ENCODE measurements at regions not wholly inside any gene's neighbourhood (a gene's known extent, or its start where the extent isn't known, plus 50 kb on each side); places are given as distances from the start of the nearest gene placed in this dataset.

- no peak for TF ChIP-seq POLR2A (IDR thresholded peaks at IDR 0.05)
- TF ChIP-seq, protein P1, sequence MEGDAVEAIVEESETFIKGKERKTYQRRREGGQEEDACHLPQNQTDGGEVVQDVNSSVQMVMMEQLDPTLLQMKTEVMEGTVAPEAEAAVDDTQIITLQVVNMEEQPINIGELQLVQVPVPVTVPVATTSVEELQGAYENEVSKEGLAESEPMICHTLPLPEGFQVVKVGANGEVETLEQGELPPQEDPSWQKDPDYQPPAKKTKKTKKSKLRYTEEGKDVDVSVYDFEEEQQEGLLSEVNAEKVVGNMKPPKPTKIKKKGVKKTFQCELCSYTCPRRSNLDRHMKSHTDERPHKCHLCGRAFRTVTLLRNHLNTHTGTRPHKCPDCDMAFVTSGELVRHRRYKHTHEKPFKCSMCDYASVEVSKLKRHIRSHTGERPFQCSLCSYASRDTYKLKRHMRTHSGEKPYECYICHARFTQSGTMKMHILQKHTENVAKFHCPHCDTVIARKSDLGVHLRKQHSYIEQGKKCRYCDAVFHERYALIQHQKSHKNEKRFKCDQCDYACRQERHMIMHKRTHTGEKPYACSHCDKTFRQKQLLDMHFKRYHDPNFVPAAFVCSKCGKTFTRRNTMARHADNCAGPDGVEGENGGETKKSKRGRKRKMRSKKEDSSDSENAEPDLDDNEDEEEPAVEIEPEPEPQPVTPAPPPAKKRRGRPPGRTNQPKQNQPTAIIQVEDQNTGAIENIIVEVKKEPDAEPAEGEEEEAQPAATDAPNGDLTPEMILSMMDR (IDR thresholded peaks at IDR 0.05) = no peak
Measured at GRCh38 chr19:29364999-29365398, 152.0 kb upstream of the UQCRFS1 start.
